ENCODE measurements at regions not wholly inside any gene's neighbourhood (a gene's known extent, or its start where the extent isn't known, plus 50 kb on each side); places are given as distances from the start of the nearest gene placed in this dataset.

- Histone ChIP-seq H3K36me3 (ENCODE audit: insufficient read depth, low read length) (no peaks in the 10 kb centered on the region), H3K27me3 (ENCODE audit: insufficient read depth, low read length) (peaks cover 19% of the 10 kb centered on the region), H3K27ac (ENCODE audit: low read depth, low read length) (no peak overlapping the region), H2AFZ (ENCODE audit: low read length) (no peak overlapping the region), H4K20me1 (ENCODE audit: insufficient read depth, low read length) (no peaks in the 10 kb centered on the region), H3K9me3 (ENCODE audit: low read depth, low read length) (no peaks in the 10 kb centered on the region), H3K4me2 (ENCODE audit: insufficient read depth, low read length) (no peak overlapping the region), H3K79me2 (ENCODE audit: insufficient read depth, low read length) (no peaks in the 10 kb centered on the region), H3K4me3 (ENCODE audit: insufficient read depth, low read length) (no peak overlapping the region), H3K4me1 (ENCODE audit: insufficient read depth, low read length) (no peaks in the 10 kb centered on the region)
- DNase-seq (ENCODE audit: insufficient read length, low spot score, missing footprints), result no peak
- TF ChIP-seq CTCF (IDR thresholded peaks at IDR 0.05; ENCODE audit: extremely low read depth, low read depth, low read length), result no peak
Measured at GRCh38 chr12:111155521-111155920, 213.4 kb downstream of the PHETA1 start.

- H3K36me3 ChIP-seq (ENCODE audit: insufficient read depth, low read length), result no peaks in the 10 kb centered on the region
- H2AFZ ChIP-seq (ENCODE audit: low read length), result no peak overlapping the region
- H3K27me3 ChIP-seq (ENCODE audit: insufficient read depth, low read length), result peaks cover 16% of the 10 kb centered on the region
- no peak overlapping the region for H3K27ac ChIP-seq (ENCODE audit: low read depth, low read length)
- no peak overlapping the region for H3K4me2 ChIP-seq (ENCODE audit: insufficient read depth, low read length)
- no peaks in the 10 kb centered on the region for H3K9me3 ChIP-seq (ENCODE audit: low read depth, low read length)
- no peak for DNase-seq (ENCODE audit: insufficient read length, low spot score, missing footprints)
- no peaks in the 10 kb centered on the region for H3K79me2 ChIP-seq (ENCODE audit: insufficient read depth, low read length)
- TF ChIP-seq CTCF (IDR thresholded peaks at IDR 0.05; ENCODE audit: extremely low read depth, low read depth, low read length), result no peak
- H4K20me1 ChIP-seq (ENCODE audit: insufficient read depth, low read length), result no peaks in the 10 kb centered on the region
- H3K4me3 ChIP-seq (ENCODE audit: insufficient read depth, low read length), result no peak overlapping the region
- H3K4me1 ChIP-seq (ENCODE audit: insufficient read depth, low read length), result no peaks in the 10 kb centered on the region
Measured at GRCh38 chr12:111155020-111155419, 213.9 kb downstream of the PHETA1 start.

- H3K27me3 ChIP-seq (ENCODE audit: insufficient read depth, low read length), result peaks cover 22% of the 10 kb centered on the region
- no peaks in the 10 kb centered on the region for H3K4me1 ChIP-seq (ENCODE audit: insufficient read depth, low read length)
- no peaks in the 10 kb centered on the region for H4K20me1 ChIP-seq (ENCODE audit: insufficient read depth, low read length)
- no peaks in the 10 kb centered on the region for H3K9me3 ChIP-seq (ENCODE audit: low read depth, low read length)
- no peak overlapping the region for H3K4me3 ChIP-seq (ENCODE audit: insufficient read depth, low read length)
- H3K79me2 ChIP-seq (ENCODE audit: insufficient read depth, low read length), result no peaks in the 10 kb centered on the region
- no peak for DNase-seq (ENCODE audit: insufficient read length, low spot score, missing footprints)
- no peak for TF ChIP-seq CTCF (IDR thresholded peaks at IDR 0.05; ENCODE audit: extremely low read depth, low read depth, low read length)
- H2AFZ ChIP-seq (ENCODE audit: low read length), result no peak overlapping the region
- no peak overlapping the region for H3K27ac ChIP-seq (ENCODE audit: low read depth, low read length)
- no peak overlapping the region for H3K4me2 ChIP-seq (ENCODE audit: insufficient read depth, low read length)
- H3K36me3 ChIP-seq (ENCODE audit: insufficient read depth, low read length), result no peaks in the 10 kb centered on the region
Measured at GRCh38 chr12:111154147-111154834, 214.6 kb downstream of the PHETA1 start.

GRCh38 chr12:111152561-111152960, 216.3 kb downstream of the PHETA1 start:
- Histone ChIP-seq H3K79me2 (ENCODE audit: insufficient read depth, low read length) (no peaks in the 10 kb centered on the region), H2AFZ (ENCODE audit: low read length) (no peak overlapping the region), H3K27me3 (ENCODE audit: insufficient read depth, low read length) (peaks cover 26% of the 10 kb centered on the region), H4K20me1 (ENCODE audit: insufficient read depth, low read length) (no peaks in the 10 kb centered on the region), H3K9me3 (ENCODE audit: low read depth, low read length) (no peaks in the 10 kb centered on the region), H3K4me1 (ENCODE audit: insufficient read depth, low read length) (no peaks in the 10 kb centered on the region), H3K36me3 (ENCODE audit: insufficient read depth, low read length) (no peaks in the 10 kb centered on the region), H3K4me3 (ENCODE audit: insufficient read depth, low read length) (no peak overlapping the region), H3K4me2 (ENCODE audit: insufficient read depth, low read length) (no peak overlapping the region), H3K27ac (ENCODE audit: low read depth, low read length) (no peak overlapping the region)
- DNase-seq (ENCODE audit: insufficient read length, low spot score, missing footprints), result no peak
- TF ChIP-seq CTCF (IDR thresholded peaks at IDR 0.05; ENCODE audit: extremely low read depth, low read depth, low read length), result no peak
